GM23338 (cell line): ENCODE measurements at regions not wholly inside any gene's neighbourhood (a gene's known extent, or its start where the extent isn't known, plus 50 kb on each side); places are given as distances from the start of the nearest gene placed in this dataset.

ENCODE experiments used
- ATAC-seq: fragments of 200-7000 bp; cut with Tn5 transposase; 3 replicates; pipeline ENCODE4 v1.9.1; 2020
- DNase-seq: peaks from one replicate; pipeline ENCODE4 v3.0.0-alpha.2; 2015; ENCODE audit warnings: low spot score
- H2AFZ ChIP-seq: fragments of 200-600 bp; sonication (generic); 2 replicates; pipeline ENCODE4 v1.8.0; 2016; ENCODE audit warnings: antibody characterized with exemption, mild to moderate bottlenecking, moderate library complexity
- H3F3A ChIP-seq: fragments of 200-600 bp; sonication (generic); replicated peaks from 2 replicates; pipeline ENCODE4 v1.8.0; 2017; ENCODE audit warnings: antibody characterized with exemption, mixed run types, low read depth
- H3K27ac ChIP-seq: fragments of 200-600 bp; sonication (generic); 2 replicates; pipeline ENCODE4 v1.6.1; 2016; ENCODE audit warnings: low read depth
- H3K27me3 ChIP-seq: fragments of 200-600 bp; sonication (generic); 2 replicates; pipeline ENCODE4 v1.8.0; 2016; ENCODE audit warnings: mild to moderate bottlenecking, mixed run types, moderate library complexity; ENCODE audit not compliant: insufficient read depth
- H3K36me3 ChIP-seq: fragments of 200-600 bp; sonication (generic); 2 replicates; pipeline ENCODE4 v1.8.0; 2016; ENCODE audit warnings: mild to moderate bottlenecking; ENCODE audit not compliant: insufficient read depth
- H3K4me1 ChIP-seq: fragments of 200-600 bp; sonication (generic); 2 replicates; pipeline ENCODE4 v1.8.0; 2016; ENCODE audit warnings: mild to moderate bottlenecking, moderate library complexity; ENCODE audit not compliant: insufficient read depth
- H3K4me2 ChIP-seq: fragments of 200-600 bp; sonication (generic); 2 replicates; pipeline ENCODE4 v1.7.1; 2017; ENCODE audit warnings: mixed run types
- H3K4me3 ChIP-seq: fragments of 200-600 bp; sonication (generic); 2 replicates; pipeline ENCODE4 v1.6.1; 2016; ENCODE audit warnings: mixed run types
- H3K79me2 ChIP-seq: fragments of 200-600 bp; sonication (generic); replicated peaks from 2 replicates; pipeline ENCODE4 v1.8.0; 2017; ENCODE audit warnings: mild to moderate bottlenecking; ENCODE audit not compliant: insufficient read depth
- H3K9me2 ChIP-seq: fragments of 200-600 bp; sonication (generic); 2 replicates; pipeline ENCODE4 v1.8.0; 2017; ENCODE audit not compliant: insufficient read depth
- H4K20me1 ChIP-seq: fragments of 200-600 bp; sonication (generic); replicated peaks from 2 replicates; pipeline ENCODE4 v1.8.0; 2017; ENCODE audit warnings: mild to moderate bottlenecking; ENCODE audit not compliant: insufficient read depth
- H3K27ac Mint-ChIP-seq: 2 replicates; pipeline ENCODE4 v1.8.0; 2020; ENCODE audit warnings: inconsistent platforms, mild to moderate bottlenecking, moderate library complexity, mixed read lengths
- H3K27me3 Mint-ChIP-seq: 3 replicates; pipeline ENCODE4 v1.8.0; 2022; ENCODE audit warnings: low read depth, mild to moderate bottlenecking, moderate library complexity, mixed read lengths, inconsistent platforms; ENCODE audit not compliant: insufficient read depth, poor library complexity
- H3K36me3 Mint-ChIP-seq: 3 replicates; pipeline ENCODE4 v1.8.0; 2021; ENCODE audit warnings: low read depth, mild to moderate bottlenecking, inconsistent platforms, moderate library complexity, mixed read lengths
- H3K4me1 Mint-ChIP-seq: 3 replicates; pipeline ENCODE4 v1.8.0; 2020; ENCODE audit warnings: mild to moderate bottlenecking, inconsistent platforms, mixed read lengths
- H3K4me3 Mint-ChIP-seq: 3 replicates; pipeline ENCODE4 v1.8.0; 2021; ENCODE audit warnings: moderate library complexity, mild to moderate bottlenecking, inconsistent platforms, mixed read lengths
- H3K9me3 Mint-ChIP-seq: 3 replicates; pipeline ENCODE4 v1.8.0; 2020; ENCODE audit warnings: moderate library complexity, mild to moderate bottlenecking, inconsistent platforms, mixed read lengths
- EZH2 ChIP-seq: fragments of 200-600 bp; sonication (generic); IDR thresholded peaks from one replicate; pipeline ENCODE4 v1.8.0; 2017; ENCODE audit warnings: antibody characterized with exemption, mild to moderate bottlenecking, low read depth; ENCODE audit not compliant: unreplicated experiment
- EZH2phosphoT487 ChIP-seq: fragments of 200-600 bp; sonication (generic); IDR thresholded peaks from one replicate; pipeline ENCODE4 v1.8.1; 2018; ENCODE audit warnings: antibody characterized with exemption; ENCODE audit not compliant: unreplicated experiment
- JUNB ChIP-seq: IDR thresholded peaks from one replicate; pipeline ENCODE4 v1.6.1; 2016; ENCODE audit warnings: antibody characterized with exemption; ENCODE audit not compliant: unreplicated experiment
- NANOG ChIP-seq: IDR thresholded peaks from 2 replicates; pipeline ENCODE4 v1.6.1; 2016; ENCODE audit warnings: antibody characterized with exemption, borderline replicate concordance
- STAT1 ChIP-seq: IDR thresholded peaks from one replicate; pipeline ENCODE4 v1.6.1; 2016; ENCODE audit warnings: antibody characterized with exemption; ENCODE audit not compliant: unreplicated experiment
- TF ChIP-seq, protein P1 (sequence below): IDR thresholded peaks from one replicate; pipeline ENCODE4 v1.6.1; 2018; ENCODE audit warnings: antibody characterized with exemption; ENCODE audit not compliant: unreplicated experiment
- TF ChIP-seq, protein P2 (sequence below): fragments of 250-450 bp; sonication (Bioruptor Pico); IDR thresholded peaks from 2 replicates; pipeline ENCODE4 v1.5.0; 2020; ENCODE audit warnings: mild to moderate bottlenecking, moderate library complexity

- DNase-seq (no peak), ATAC-seq (no peak)
- Mint-ChIP-seq H3K27me3 (peaks cover 2% of the 10 kb centered on the region), H3K4me1 (no peaks in the 10 kb centered on the region), H3K36me3 (no peaks in the 10 kb centered on the region), H3K9me3 (no peaks in the 10 kb centered on the region), H3K27ac (no peak overlapping the region), H3K4me3 (no peak overlapping the region)
- H3K36me3 ChIP-seq: no peaks in the 10 kb centered on the region
- H2AFZ ChIP-seq: no peak overlapping the region
- H3K27ac ChIP-seq: no peak overlapping the region
- no peaks in the 10 kb centered on the region for H3K79me2 ChIP-seq
- H3K9me2 ChIP-seq: 0 out of 2 replicates have a peak, but pooled peaks cover 9% of the 10 kb centered on the region
- no peaks in the 10 kb centered on the region for H3K27me3 ChIP-seq
- H3K4me2 ChIP-seq: no peak overlapping the region
- no peaks in the 10 kb centered on the region for H3K4me1 ChIP-seq
- TF ChIP-seq, protein P1, sequence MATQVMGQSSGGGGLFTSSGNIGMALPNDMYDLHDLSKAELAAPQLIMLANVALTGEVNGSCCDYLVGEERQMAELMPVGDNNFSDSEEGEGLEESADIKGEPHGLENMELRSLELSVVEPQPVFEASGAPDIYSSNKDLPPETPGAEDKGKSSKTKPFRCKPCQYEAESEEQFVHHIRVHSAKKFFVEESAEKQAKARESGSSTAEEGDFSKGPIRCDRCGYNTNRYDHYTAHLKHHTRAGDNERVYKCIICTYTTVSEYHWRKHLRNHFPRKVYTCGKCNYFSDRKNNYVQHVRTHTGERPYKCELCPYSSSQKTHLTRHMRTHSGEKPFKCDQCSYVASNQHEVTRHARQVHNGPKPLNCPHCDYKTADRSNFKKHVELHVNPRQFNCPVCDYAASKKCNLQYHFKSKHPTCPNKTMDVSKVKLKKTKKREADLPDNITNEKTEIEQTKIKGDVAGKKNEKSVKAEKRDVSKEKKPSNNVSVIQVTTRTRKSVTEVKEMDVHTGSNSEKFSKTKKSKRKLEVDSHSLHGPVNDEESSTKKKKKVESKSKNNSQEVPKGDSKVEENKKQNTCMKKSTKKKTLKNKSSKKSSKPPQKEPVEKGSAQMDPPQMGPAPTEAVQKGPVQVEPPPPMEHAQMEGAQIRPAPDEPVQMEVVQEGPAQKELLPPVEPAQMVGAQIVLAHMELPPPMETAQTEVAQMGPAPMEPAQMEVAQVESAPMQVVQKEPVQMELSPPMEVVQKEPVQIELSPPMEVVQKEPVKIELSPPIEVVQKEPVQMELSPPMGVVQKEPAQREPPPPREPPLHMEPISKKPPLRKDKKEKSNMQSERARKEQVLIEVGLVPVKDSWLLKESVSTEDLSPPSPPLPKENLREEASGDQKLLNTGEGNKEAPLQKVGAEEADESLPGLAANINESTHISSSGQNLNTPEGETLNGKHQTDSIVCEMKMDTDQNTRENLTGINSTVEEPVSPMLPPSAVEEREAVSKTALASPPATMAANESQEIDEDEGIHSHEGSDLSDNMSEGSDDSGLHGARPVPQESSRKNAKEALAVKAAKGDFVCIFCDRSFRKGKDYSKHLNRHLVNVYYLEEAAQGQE: no peak
- TF ChIP-seq, protein P2, sequence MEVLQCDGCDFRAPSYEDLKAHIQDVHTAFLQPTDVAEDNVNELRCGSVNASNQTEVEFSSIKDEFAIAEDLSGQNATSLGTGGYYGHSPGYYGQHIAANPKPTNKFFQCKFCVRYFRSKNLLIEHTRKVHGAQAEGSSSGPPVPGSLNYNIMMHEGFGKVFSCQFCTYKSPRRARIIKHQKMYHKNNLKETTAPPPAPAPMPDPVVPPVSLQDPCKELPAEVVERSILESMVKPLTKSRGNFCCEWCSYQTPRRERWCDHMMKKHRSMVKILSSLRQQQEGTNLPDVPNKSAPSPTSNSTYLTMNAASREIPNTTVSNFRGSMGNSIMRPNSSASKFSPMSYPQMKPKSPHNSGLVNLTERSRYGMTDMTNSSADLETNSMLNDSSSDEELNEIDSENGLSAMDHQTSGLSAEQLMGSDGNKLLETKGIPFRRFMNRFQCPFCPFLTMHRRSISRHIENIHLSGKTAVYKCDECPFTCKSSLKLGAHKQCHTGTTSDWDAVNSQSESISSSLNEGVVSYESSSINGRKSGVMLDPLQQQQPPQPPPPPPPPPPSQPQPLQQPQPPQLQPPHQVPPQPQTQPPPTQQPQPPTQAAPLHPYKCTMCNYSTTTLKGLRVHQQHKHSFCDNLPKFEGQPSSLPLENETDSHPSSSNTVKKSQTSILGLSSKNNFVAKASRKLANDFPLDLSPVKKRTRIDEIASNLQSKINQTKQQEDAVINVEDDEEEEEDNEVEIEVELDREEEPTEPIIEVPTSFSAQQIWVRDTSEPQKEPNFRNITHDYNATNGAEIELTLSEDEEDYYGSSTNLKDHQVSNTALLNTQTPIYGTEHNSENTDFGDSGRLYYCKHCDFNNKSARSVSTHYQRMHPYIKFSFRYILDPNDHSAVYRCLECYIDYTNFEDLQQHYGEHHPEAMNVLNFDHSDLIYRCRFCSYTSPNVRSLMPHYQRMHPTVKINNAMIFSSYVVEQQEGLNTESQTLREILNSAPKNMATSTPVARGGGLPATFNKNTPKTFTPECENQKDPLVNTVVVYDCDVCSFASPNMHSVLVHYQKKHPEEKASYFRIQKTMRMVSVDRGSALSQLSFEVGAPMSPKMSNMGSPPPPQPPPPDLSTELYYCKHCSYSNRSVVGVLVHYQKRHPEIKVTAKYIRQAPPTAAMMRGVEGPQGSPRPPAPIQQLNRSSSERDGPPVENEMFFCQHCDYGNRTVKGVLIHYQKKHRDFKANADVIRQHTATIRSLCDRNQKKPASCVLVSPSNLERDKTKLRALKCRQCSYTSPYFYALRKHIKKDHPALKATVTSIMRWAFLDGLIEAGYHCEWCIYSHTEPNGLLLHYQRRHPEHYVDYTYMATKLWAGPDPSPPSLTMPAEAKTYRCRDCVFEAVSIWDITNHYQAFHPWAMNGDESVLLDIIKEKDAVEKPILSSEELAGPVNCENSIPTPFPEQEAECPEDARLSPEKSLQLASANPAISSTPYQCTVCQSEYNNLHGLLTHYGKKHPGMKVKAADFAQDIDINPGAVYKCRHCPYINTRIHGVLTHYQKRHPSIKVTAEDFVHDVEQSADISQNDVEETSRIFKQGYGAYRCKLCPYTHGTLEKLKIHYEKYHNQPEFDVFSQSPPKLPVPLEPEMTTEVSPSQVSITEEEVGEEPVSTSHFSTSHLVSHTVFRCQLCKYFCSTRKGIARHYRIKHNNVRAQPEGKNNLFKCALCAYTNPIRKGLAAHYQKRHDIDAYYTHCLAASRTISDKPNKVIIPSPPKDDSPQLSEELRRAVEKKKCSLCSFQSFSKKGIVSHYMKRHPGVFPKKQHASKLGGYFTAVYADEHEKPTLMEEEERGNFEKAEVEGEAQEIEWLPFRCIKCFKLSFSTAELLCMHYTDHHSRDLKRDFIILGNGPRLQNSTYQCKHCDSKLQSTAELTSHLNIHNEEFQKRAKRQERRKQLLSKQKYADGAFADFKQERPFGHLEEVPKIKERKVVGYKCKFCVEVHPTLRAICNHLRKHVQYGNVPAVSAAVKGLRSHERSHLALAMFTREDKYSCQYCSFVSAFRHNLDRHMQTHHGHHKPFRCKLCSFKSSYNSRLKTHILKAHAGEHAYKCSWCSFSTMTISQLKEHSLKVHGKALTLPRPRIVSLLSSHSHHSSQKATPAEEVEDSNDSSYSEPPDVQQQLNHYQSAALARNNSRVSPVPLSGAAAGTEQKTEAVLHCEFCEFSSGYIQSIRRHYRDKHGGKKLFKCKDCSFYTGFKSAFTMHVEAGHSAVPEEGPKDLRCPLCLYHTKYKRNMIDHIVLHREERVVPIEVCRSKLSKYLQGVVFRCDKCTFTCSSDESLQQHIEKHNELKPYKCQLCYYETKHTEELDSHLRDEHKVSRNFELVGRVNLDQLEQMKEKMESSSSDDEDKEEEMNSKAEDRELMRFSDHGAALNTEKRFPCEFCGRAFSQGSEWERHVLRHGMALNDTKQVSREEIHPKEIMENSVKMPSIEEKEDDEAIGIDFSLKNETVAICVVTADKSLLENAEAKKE: no peak
- TF ChIP-seq EZH2phosphoT487: no peak
- no peak for TF ChIP-seq EZH2
- TF ChIP-seq JUNB: no peak
- TF ChIP-seq NANOG: no peak
- TF ChIP-seq STAT1: no peak
- no peaks in the 10 kb centered on the region for H4K20me1 ChIP-seq
- H3K4me3 ChIP-seq: no peak overlapping the region
- H3F3A ChIP-seq: no peaks in the 10 kb centered on the region
Measured at GRCh38 chr13:53105890-53106289, 77.3 kb downstream of the OLFM4 start.
